Heart right ventricle (tissue), 16 donors: ENCODE measurements at regions not wholly inside any gene's neighbourhood (a gene's known extent, or its start where the extent isn't known, plus 50 kb on each side); places are given as distances from the start of the nearest gene placed in this dataset.

Source experiments
- ATAC-seq, 8 donors: fragments of 200-7000 bp; cut with Tn5 transposase; one replicate each; pipeline ENCODE4 v1.9.1; 2020; ENCODE audit warnings: mild to moderate bottlenecking in 8 of 8, moderate library complexity in 8 of 8, moderate number of reproducible peaks in 1 of 8
- DNase-seq, 2 donors: peaks; one replicate each; pipeline ENCODE4 v3.0.0-alpha.2; 2020
- H3K27ac ChIP-seq, 10 donors: fragments of 200-600 bp; sonication (generic) in 2 of 10; one replicate each; pipeline versions ENCODE4 v1.5.0 to v1.8.0; 2020 to 2022; ENCODE audit warnings: mild to moderate bottlenecking in 3 of 10
- H3K27me3 ChIP-seq, 7 donors: fragments of 200-600 bp; one replicate each; pipeline ENCODE4 v1.8.0; 2021 to 2022; ENCODE audit warnings: mild to moderate bottlenecking in 2 of 7
- H3K36me3 ChIP-seq, 9 donors: fragments of 200-600 bp; sonication (generic) in 1 of 9; one replicate each; pipeline versions ENCODE4 v1.5.0 to v1.8.0; 2020 to 2022; ENCODE audit warnings: mild to moderate bottlenecking in 2 of 9
- H3K4me1 ChIP-seq, 9 donors: fragments of 200-600 bp; sonication (generic) in 1 of 9; one replicate each; pipeline versions ENCODE4 v1.5.0 to v1.8.0; 2020 to 2022; ENCODE audit warnings: mild to moderate bottlenecking in 4 of 9
- H3K4me3 ChIP-seq, 10 donors: fragments of 200-600 bp; sonication (generic) in 2 of 10; one replicate each; pipeline versions ENCODE4 v1.5.0 to v1.8.0; 2020 to 2022; ENCODE audit warnings: mild to moderate bottlenecking in 7 of 10, moderate library complexity in 2 of 10
- H3K9me3 ChIP-seq, 11 donors: fragments of 200-600 bp in 10 of 11; sonication (generic) in 2 of 11; one replicate each; pipeline versions ENCODE4 v1.5.0 to v1.8.0; 2013 to 2022; ENCODE audit warnings: mild to moderate bottlenecking in 2 of 11, control low read depth in 1 of 11, moderate library complexity in 1 of 11
- WGBS, 2 donors: extraction: QIAGEN DNeasy Blood & Tissue Kit; methylation state at CpG; one replicate each; pipeline ENCODE4 v1.1.7; 2013; ENCODE audit warnings: inconsistent platforms in 1 of 2; 5-methylcytosine and 5-hydroxymethylcytosine counted together
- intact Hi-C, 10 donors: fragments of 100-400 bp; cut with DNase I; formaldehyde crosslinking; loops; one replicate each; pipeline versions ENCODE4 v1.11.1 to v1.14.2; 2022
- TF ChIP-seq, protein P1 (sequence below), 9 donors: fragments of 200-600 bp; sonication (generic) in 2 of 9; IDR thresholded peaks; one replicate each; pipeline versions ENCODE4 v1.5.0 to v1.8.0; 2021 to 2022; ENCODE audit warnings: antibody characterized with exemption in 9 of 9, mild to moderate bottlenecking in 5 of 9, moderate library complexity in 1 of 9
- donor health status: Arrhythmogenic right ventricular cardiomyopathy.
- donor health status: ischemic (EF 13 %, LVEDD 7.1; RV severe dilation, severe dysfunction).
- donor health status: healthy with polysubstance abuse.
- donor health status: DM: no; HTN: yes; CAD: no.
- donor health status: DM: no; HTN: no; CAD: no.
- donor health status: ischemic (EF 25% LVEDD 6.9; RV normal size, moderate dysfunction).
- donor health status: ischemic (EF 25% LVEDD 5.7; RV mildly dilated, moderate dysfunction).
- donor health status: healthy.
- donor health status: DM: yes; HTN: yes; CAD: no.
- donor health status: Ischemic cardiomyopathy.
- donor health status: ischemic (EF 35%, LVEDD 5.7; RV mildly dilated, moderate dysfunction).
- donor health status: nonischemic (EF 11% LVEDD 7.7; RV severe dilation, severe dysfunction).
- donor health status: DM: yes; HTN: yes; CAD: no.
- donor health status: PGD.
- donor health status: ischemic (EF 29% LVEDD 5.4; RV normal size, mild dysfunction).
- donor health status: nonischemic (EF 23%, LVEDD 6.1; RV moderate dilation, normal function).

DNA sequence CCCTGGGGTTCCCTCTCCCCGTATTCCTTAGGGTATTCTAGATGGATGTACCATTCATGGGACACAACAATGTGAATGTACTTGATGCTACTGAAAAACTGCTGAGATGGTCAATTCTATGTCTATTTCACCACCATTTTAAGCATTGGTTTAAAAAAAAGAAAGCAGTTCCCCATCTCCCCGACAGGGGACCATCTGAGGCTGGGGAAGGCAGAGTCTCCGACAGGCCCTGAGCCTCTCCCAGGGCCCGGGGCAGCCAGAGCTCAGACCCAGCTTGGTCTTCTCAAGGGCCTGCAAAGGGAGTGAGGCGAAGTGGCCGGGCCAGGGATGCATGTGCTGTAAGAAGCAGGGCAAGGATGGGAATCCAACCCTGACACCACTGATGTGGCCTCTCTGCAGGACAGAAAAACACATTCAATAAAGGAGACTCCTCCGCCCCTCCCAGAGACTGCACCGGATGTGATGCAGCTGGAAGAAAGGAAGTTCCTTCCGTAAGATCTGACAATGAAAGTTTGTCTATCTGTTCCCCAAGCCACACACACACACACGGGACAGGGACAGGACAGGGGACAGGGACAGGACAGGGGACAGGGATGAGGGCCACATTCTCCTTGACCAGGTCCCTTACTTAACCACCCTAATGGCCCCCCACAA is 234.1 kb downstream of the BCL11B start:
- Histone ChIP-seq H3K27me3 (peaks cover 0 to 9% (median 0%) of the 10 kb centered on the region in 7 donors), H3K4me1 (peaks cover 0 to 27% (median 6%) of the 10 kb centered on the region in 9 donors), H3K9me3 (no peaks in the 10 kb centered on the region), H3K27ac (peak overlapping the region in 1 of 10 donors; percentile 58), H3K36me3 (no peaks in the 10 kb centered on the region), H3K4me3 (no peak overlapping the region)
- intact Hi-C loops = no loop called here
- TF ChIP-seq, protein P1, sequence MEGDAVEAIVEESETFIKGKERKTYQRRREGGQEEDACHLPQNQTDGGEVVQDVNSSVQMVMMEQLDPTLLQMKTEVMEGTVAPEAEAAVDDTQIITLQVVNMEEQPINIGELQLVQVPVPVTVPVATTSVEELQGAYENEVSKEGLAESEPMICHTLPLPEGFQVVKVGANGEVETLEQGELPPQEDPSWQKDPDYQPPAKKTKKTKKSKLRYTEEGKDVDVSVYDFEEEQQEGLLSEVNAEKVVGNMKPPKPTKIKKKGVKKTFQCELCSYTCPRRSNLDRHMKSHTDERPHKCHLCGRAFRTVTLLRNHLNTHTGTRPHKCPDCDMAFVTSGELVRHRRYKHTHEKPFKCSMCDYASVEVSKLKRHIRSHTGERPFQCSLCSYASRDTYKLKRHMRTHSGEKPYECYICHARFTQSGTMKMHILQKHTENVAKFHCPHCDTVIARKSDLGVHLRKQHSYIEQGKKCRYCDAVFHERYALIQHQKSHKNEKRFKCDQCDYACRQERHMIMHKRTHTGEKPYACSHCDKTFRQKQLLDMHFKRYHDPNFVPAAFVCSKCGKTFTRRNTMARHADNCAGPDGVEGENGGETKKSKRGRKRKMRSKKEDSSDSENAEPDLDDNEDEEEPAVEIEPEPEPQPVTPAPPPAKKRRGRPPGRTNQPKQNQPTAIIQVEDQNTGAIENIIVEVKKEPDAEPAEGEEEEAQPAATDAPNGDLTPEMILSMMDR (IDR thresholded peaks at IDR 0.05) = no peak
- 57 to 61% methylated on average over 9 to 10 of the region's 10 CpGs for WGBS, 2 donors
- no peak for ATAC-seq
- no peak for DNase-seq

DNA sequence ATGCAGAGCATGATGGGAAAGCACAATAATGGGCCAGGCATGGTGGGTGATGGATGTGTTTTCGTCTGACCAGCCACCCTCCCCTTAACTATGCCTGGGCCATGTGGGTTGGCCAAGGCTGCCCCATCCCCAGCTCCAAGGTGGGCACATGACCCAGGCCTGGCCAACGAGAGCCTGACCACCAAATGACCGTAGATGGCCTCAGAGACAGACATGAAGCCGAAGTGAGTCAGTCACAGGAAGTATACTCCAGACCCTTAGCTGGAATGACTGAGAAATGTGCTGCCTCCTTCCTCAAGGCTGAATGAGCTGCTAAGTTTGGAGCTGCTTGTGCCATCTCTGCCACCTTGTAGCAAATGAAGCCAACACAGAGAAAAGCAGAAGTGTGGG is 233.6 kb downstream of the BCL11B start:
- Histone ChIP-seq H3K36me3 (no peaks in the 10 kb centered on the region), H3K9me3 (no peaks in the 10 kb centered on the region), H3K27ac (peak overlapping the region in 1 of 10 donors; percentile 58), H3K27me3 (peaks cover 0 to 9% (median 0%) of the 10 kb centered on the region in 7 donors), H3K4me1 (peaks cover 0 to 27% (median 6%) of the 10 kb centered on the region in 9 donors), H3K4me3 (no peak overlapping the region)
- intact Hi-C loops = no loop called here
- DNase-seq = no peak
- ATAC-seq = no peak
- TF ChIP-seq, protein P1 (IDR thresholded peaks at IDR 0.05) = no peak
- WGBS, 2 donors = 63 to 66% methylated on average over 4 of the region's 4 CpGs

DNA sequence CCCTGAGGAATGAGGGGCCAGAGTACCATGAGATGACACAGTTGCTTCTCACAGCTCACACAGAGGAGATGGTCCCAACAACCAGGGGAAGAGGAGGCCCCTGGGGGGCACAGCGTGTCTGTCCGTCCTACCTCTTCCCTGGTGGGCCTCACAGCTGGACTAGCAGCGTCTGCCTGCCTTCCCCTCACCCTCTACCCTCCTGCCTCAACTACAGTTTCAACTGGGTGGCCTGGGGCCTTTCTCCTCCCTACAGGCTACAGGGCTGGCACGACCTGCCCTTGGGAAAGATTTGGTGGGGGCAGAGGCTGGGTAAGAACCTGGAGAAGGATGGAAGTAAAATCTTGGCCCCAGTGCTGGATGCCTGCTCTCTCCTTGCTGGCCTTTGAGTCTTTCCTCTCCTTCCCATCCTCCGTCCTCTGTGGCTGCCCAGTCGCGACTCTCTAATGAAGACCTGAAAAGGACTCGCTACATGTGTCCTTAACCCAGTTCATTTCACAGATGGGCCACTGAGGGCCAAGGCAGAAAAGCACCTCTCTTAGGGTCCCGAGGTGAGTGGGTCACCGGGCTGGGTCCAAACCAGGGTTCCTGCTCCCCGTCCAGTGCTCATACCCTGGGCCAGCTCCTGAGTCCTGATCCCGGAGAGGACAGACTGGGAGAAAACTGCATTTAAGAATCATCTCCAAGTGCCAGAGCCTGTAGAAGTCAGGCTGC is 232.5 kb downstream of the BCL11B start:
- DNase-seq (no peak), ATAC-seq (no peak)
- intact Hi-C loops = no loop called here
- TF ChIP-seq, protein P1 (IDR thresholded peaks at IDR 0.05) = no peak
- Histone ChIP-seq H3K27ac (no peak overlapping the region), H3K9me3 (no peaks in the 10 kb centered on the region), H3K27me3 (peaks cover 0 to 6% (median 0%) of the 10 kb centered on the region in 7 donors), H3K4me1 (peaks cover 0 to 27% (median 6%) of the 10 kb centered on the region in 9 donors), H3K36me3 (no peaks in the 10 kb centered on the region), H3K4me3 (no peak overlapping the region)
- WGBS, 2 donors = 81 to 88% methylated on average over 12 of the region's 12 CpGs

DNA sequence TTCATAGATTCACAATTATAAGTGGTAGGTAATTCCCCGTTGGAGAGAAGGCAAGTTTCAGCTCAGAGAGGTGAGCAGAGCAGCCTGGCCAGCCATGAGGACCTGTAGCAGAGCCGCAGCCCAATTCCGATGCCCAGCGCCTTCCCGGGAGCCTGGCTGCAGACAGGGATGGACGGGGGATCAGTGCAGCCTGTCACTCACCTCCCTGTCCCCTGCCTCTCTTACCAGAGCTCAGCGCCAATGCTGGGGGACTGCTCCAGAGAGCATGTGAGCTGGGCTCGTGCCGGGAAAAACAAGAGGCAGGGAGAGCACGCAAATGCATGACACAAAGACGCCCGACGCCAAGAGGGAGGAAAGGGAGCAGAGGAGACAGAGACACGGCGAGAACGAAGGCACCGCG is 231.9 kb downstream of the BCL11B start:
- 65 to 73% methylated on average over 18 of the region's 18 CpGs for WGBS, 2 donors
- TF ChIP-seq, protein P1 (IDR thresholded peaks at IDR 0.05) = no peak
- ATAC-seq (no peak), DNase-seq (no peak)
- intact Hi-C loops = no loop called here
- peaks cover 0 to 6% (median 0%) of the 10 kb centered on the region in 7 donors for H3K27me3 ChIP-seq
- H3K4me3 ChIP-seq = no peak overlapping the region
- H3K36me3 ChIP-seq = no peaks in the 10 kb centered on the region
- H3K9me3 ChIP-seq = peaks cover 0 to 3% (median 0%) of the 10 kb centered on the region in 11 donors
- peaks cover 0 to 21% (median 6%) of the 10 kb centered on the region in 9 donors for H3K4me1 ChIP-seq
- no peak overlapping the region for H3K27ac ChIP-seq
